SK-N-SH (cell line): ENCODE measurements at regions not wholly inside any gene's neighbourhood (a gene's known extent, or its start where the extent isn't known, plus 50 kb on each side); places are given as distances from the start of the nearest gene placed in this dataset.

ENCODE experiments used
- CHD2 ChIP-seq: fragments of 150-350 bp; IDR thresholded peaks from 2 replicates; pipeline ENCODE4 v1.6.1; 2018; ENCODE audit warnings: low read length; ENCODE audit not compliant: partially characterized antibody
- CTCF ChIP-seq: fragments of 200-600 bp; sonication (generic); IDR thresholded peaks from 2 replicates; pipeline ENCODE4 v1.6.1; 2017; ENCODE audit warnings: antibody characterized with exemption, mild to moderate bottlenecking, moderate library complexity
- EP300 ChIP-seq, 2 experiments: IDR thresholded peaks; 2 replicates each; pipeline versions ENCODE4 v1.4.0 to v1.6.1; 2012; ENCODE audit warnings: borderline replicate concordance in 1 of 2, low read depth in 1 of 2, low read length in 1 of 2
- NFIC ChIP-seq: IDR thresholded peaks from 2 replicates; pipeline ENCODE4 v1.4.0; 2012; ENCODE audit warnings: borderline replicate concordance
- REST ChIP-seq: IDR thresholded peaks from 2 replicates; pipeline ENCODE4 v1.6.1; 2012; ENCODE audit warnings: mild to moderate bottlenecking, low read depth, low read length, moderate library complexity
- SIN3A ChIP-seq: IDR thresholded peaks from 2 replicates; pipeline ENCODE4 v1.6.1; 2012; ENCODE audit warnings: low read depth, mild to moderate bottlenecking, low read length, moderate library complexity, borderline replicate concordance
- USF2 ChIP-seq: fragments of 150-350 bp; IDR thresholded peaks from 2 replicates; pipeline ENCODE4 v1.6.1; 2017; ENCODE audit warnings: antibody characterized with exemption, low read length, low read depth, borderline replicate concordance
- YY1 ChIP-seq: IDR thresholded peaks from 2 replicates; pipeline ENCODE4 v1.4.0; 2012; ENCODE audit warnings: low read depth, mild to moderate bottlenecking
- ZBTB33 ChIP-seq: IDR thresholded peaks from 2 replicates; pipeline ENCODE4 v1.4.0; 2012; ENCODE audit warnings: low read depth, borderline replicate concordance
- TF ChIP-seq, protein P1 (sequence below): IDR thresholded peaks from 2 replicates; pipeline ENCODE4 v1.4.0; 2012; ENCODE audit warnings: low read depth

DNA sequence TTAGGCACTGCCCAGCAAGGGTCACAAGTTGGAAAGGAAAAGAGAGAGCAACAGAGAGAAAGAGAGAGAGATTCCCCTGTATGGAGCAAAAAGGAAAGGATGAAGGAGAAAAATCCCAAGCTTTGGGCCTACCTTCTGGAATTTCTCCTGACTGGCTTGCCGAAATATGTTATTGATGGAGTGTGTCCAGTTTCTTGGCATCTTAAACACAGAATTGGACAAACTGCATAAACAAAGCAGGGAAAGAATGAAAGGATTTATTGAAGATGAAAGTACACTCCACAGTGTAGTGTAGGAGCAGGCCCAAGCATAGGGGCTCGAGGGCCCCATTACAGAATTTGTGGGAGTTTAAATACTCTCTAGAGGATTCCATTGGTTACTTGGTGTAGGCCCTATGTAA, 627.8 kb upstream of the CNTNAP2 start:
- TF ChIP-seq, protein P1, sequence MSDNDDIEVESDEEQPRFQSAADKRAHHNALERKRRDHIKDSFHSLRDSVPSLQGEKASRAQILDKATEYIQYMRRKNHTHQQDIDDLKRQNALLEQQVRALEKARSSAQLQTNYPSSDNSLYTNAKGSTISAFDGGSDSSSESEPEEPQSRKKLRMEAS = no peak
- TF ChIP-seq CTCF (no peak), USF2 (no peak), REST (no peak), NFIC (no peak), SIN3A (no peak), YY1 (no peak), CHD2 (no peak), EP300 (IDR thresholded peaks at IDR 0.05; ENCODE audit: borderline replicate concordance in 1 of 2, low read depth in 1 of 2, low read length in 1 of 2) (no peak), ZBTB33 (no peak)
